ENCODE measurements at regions not wholly inside any gene's neighbourhood (a gene's known extent, or its start where the extent isn't known, plus 50 kb on each side); places are given as distances from the start of the nearest gene placed in this dataset.

DNA sequence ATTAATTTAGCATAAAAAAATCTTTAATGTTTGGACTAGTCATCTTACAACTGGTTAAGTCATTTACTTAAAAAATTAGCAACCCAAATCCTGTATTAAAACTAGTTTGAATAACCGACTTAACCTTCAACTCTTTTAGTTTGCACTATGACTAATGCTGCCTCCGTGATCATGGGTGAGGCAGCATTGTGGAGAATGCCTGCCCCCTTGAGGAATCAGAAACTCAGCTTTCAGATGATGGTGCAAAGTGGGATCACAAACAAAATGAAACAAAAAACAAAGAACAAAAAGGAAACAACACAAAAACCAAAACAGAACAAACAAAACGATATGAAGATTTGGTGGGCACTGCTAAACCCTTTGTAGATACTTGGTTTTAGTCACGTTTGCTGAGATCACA, 127.0 kb upstream of the PALM2AKAP2 start:
- BruUV-seq (replicated peaks): no TSS peak
- no peak overlapping the region for H2AFZ ChIP-seq (ENCODE audit: low read depth, low read length)
- no peaks in the 10 kb centered on the region for H4K20me1 ChIP-seq (replicated peaks; ENCODE audit: control insufficient read depth, extremely low read depth, insufficient read depth, low read length)
- H3K9ac ChIP-seq (replicated peaks; ENCODE audit: extremely low read depth, insufficient read depth, low read length): no peak overlapping the region
- no peaks in the 10 kb centered on the region for H3K9me1 ChIP-seq (replicated peaks; ENCODE audit: control insufficient read depth, extremely low read depth, insufficient read depth, low read length)
- H3K4me1 ChIP-seq (ENCODE audit: control insufficient read depth, extremely low read depth, insufficient read depth, low read length): no peaks in the 10 kb centered on the region
- dilution Hi-C loops (cut with MboI; ENCODE audit: extremely low pct_ligation_motif_present, low sequenced_read_pairs) (no loop called here), intact Hi-C loops (cut with micrococcal nuclease) (loop anchor here (5.0 kb wide), 1 partner anchor 164 kb away; no protein-coding TSS in a partner anchor)
- ChIA-PET POLR2A (no interaction called here), CTCF (interaction anchor here (1.0 kb wide), 1 partner anchor 78 kb away, joined by 3 read pairs; no protein-coding TSS in a partner anchor)
- no peaks in the 10 kb centered on the region for H3K79me2 ChIP-seq (ENCODE audit: control insufficient read depth, insufficient read depth, low read length)
- FAIRE-seq (no peak), DNase-seq (ENCODE audit: low read depth, low spot score) (no peak)
- no peak overlapping the region for H3K27ac ChIP-seq (ENCODE audit: insufficient read depth, low read depth, low read length)
- H3K9me3 ChIP-seq (replicated peaks; ENCODE audit: control insufficient read depth, insufficient read depth, low read length): no peaks in the 10 kb centered on the region
- H3K36me3 ChIP-seq (ENCODE audit: control insufficient read depth in 2 of 2, extremely low read depth in 1 of 2, insufficient read depth in 2 of 2, low read length in 2 of 2): no peaks in the 10 kb centered on the region
- no peak overlapping the region for H3K4me3 ChIP-seq (replicated peaks in 1 of 3; ENCODE audit: insufficient read depth in 1 of 3, low read depth in 1 of 3, low read length in 3 of 3)
- H3K4me2 ChIP-seq (ENCODE audit: insufficient read depth, low read length): no peak overlapping the region
- TF ChIP-seq, protein P1, sequence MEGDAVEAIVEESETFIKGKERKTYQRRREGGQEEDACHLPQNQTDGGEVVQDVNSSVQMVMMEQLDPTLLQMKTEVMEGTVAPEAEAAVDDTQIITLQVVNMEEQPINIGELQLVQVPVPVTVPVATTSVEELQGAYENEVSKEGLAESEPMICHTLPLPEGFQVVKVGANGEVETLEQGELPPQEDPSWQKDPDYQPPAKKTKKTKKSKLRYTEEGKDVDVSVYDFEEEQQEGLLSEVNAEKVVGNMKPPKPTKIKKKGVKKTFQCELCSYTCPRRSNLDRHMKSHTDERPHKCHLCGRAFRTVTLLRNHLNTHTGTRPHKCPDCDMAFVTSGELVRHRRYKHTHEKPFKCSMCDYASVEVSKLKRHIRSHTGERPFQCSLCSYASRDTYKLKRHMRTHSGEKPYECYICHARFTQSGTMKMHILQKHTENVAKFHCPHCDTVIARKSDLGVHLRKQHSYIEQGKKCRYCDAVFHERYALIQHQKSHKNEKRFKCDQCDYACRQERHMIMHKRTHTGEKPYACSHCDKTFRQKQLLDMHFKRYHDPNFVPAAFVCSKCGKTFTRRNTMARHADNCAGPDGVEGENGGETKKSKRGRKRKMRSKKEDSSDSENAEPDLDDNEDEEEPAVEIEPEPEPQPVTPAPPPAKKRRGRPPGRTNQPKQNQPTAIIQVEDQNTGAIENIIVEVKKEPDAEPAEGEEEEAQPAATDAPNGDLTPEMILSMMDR (IDR thresholded peaks at IDR 0.05; ENCODE audit: extremely low read depth in 1 of 2, insufficient read depth in 1 of 2, low read depth in 1 of 2, low read length in 2 of 2): no peak
- TF ChIP-seq EZH2 (IDR thresholded peaks at IDR 0.05; ENCODE audit: borderline replicate concordance, low read depth, low read length, severe bottlenecking): no peak
- TF ChIP-seq MYC (IDR thresholded peaks at IDR 0.05; ENCODE audit: low read depth, low read length): no peak
- TF ChIP-seq GATA2 (IDR thresholded peaks at IDR 0.05; ENCODE audit: insufficient read depth, insufficient read length, low read depth, low read length): no peak
- no peak for TF ChIP-seq JUN (IDR thresholded peaks at IDR 0.05; ENCODE audit: borderline replicate concordance, insufficient read depth, insufficient read length, low read depth)
- no peak for TF ChIP-seq POLR2AphosphoS5 (IDR thresholded peaks at IDR 0.05; ENCODE audit: insufficient read depth, low read depth, low read length)
- no peak for TF ChIP-seq FOS (IDR thresholded peaks at IDR 0.05; ENCODE audit: borderline replicate concordance, insufficient read depth, low read length)
- TF ChIP-seq, protein P2, sequence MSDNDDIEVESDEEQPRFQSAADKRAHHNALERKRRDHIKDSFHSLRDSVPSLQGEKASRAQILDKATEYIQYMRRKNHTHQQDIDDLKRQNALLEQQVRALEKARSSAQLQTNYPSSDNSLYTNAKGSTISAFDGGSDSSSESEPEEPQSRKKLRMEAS (IDR thresholded peaks at IDR 0.05; ENCODE audit: insufficient read depth, insufficient read length): no peak
- no peak for TF ChIP-seq POLR2A (IDR thresholded peaks at IDR 0.05; ENCODE audit: low read depth, low read length)
- H3K27me3 ChIP-seq (ENCODE audit: control insufficient read depth in 2 of 2, insufficient read depth in 2 of 2, low read length in 2 of 2): no peaks in the 10 kb centered on the region

All from endothelial cell of umbilical vein (primary cell).